HCT116 (cell line): ENCODE measurements at regions not wholly inside any gene's neighbourhood (a gene's known extent, or its start where the extent isn't known, plus 50 kb on each side); places are given as distances from the start of the nearest gene placed in this dataset.

Experiments
- ATAC-seq: fragments of 200-7000 bp; cut with Tn5 transposase; 2 replicates; pipeline ENCODE4 v1.9.1; 2020; ENCODE audit warnings: mild to moderate bottlenecking, moderate library complexity
- BruUV-seq: library from RNA; stranded (reverse); fragments of 400-500 nt; replicated peaks from 2 replicates; lab custom pipeline; 2021; lab: Mats Ljungman, UMichigan
- CTCF ChIA-PET: fragments of 300-600 bp; sonication (Branson Sonifier 250); formaldehyde crosslinking; loops from one replicate; lab custom pipeline; 2021; ENCODE audit warnings: antibody characterized with exemption; lab: Charles Lee
- POLR2A ChIA-PET: fragments of 300-600, 350-600 bp; sonication (Branson Sonifier 250); formaldehyde crosslinking; loops from one replicate; lab custom pipeline; 2021; ENCODE audit warnings: antibody characterized with exemption; lab: Charles Lee
- RAD21 ChIA-PET, 2 experiments: fragments of 300-600 bp; sonication (Branson Sonifier 250); formaldehyde crosslinking; loops; one replicate each; lab custom pipeline; 2023; ENCODE audit warnings: low total read pairs in 2 of 2; ENCODE audit not compliant: uncharacterized antibody in 2 of 2, unreplicated experiment in 2 of 2, low non-redundant PET in 1 of 2; lab: Charles Lee
- DNase-seq: peaks from one replicate; pipeline ENCODE4 v3.0.0-alpha.2; 2010; ENCODE audit warnings: low read depth, low spot score
- H2AFZ ChIP-seq: fragments of 200-600 bp; shearing (Covaris generic), sonication (generic); 2 replicates; pipeline ENCODE4 v1.6.1; 2017; ENCODE audit warnings: low read depth, mixed run types, mixed read lengths, antibody characterized with exemption, low read length; ENCODE audit not compliant: poor library complexity, severe bottlenecking
- H3K27ac ChIP-seq: 2 replicates; pipeline ENCODE4 v1.5.1; 2012; ENCODE audit warnings: low read depth, low read length
- H3K27me3 ChIP-seq: fragments of 200-600 bp; sonication (generic); 2 replicates; pipeline ENCODE4 v1.6.1; 2016; ENCODE audit warnings: mixed run types, low read length, mixed read lengths; ENCODE audit not compliant: insufficient read depth
- H3K36me3 ChIP-seq, 2 experiments: fragments of 200-500 bp in 1 of 2; fragments of 200-600 bp in 1 of 2; sonication (Bioruptor generic) in 1 of 2; sonication (generic) in 1 of 2; 2 replicates each; pipeline versions ENCODE4 v1.5.1 to v1.6.1; 2014 to 2016; ENCODE audit warnings: low read length in 2 of 2, inconsistent platforms in 1 of 2, mixed read lengths in 1 of 2, mixed run types in 1 of 2; ENCODE audit not compliant: insufficient read depth in 2 of 2, control insufficient read depth in 1 of 2
- H3K4me1 ChIP-seq, 2 experiments: fragments of 200-600 bp in 1 of 2; sonication (generic) in 1 of 2; 2 replicates each; pipeline versions ENCODE4 v1.5.1 to v1.6.1; 2012 to 2017; ENCODE audit warnings: low read length in 2 of 2, inconsistent platforms in 1 of 2, mild to moderate bottlenecking in 1 of 2, mixed read lengths in 1 of 2, mixed run types in 1 of 2, moderate library complexity in 1 of 2; ENCODE audit not compliant: insufficient read depth in 2 of 2, control insufficient read depth in 1 of 2
- H3K4me2 ChIP-seq: fragments of 200-600 bp; sonication (generic); 2 replicates; pipeline ENCODE4 v1.6.1; 2017; ENCODE audit warnings: mixed run types, low read length, mixed read lengths
- H3K4me3 ChIP-seq, 2 experiments: fragments of 200-600 bp in 1 of 2; sonication (generic) in 1 of 2; replicated peaks in 1 of 2; 2 replicates each; pipeline ENCODE4 v1.5.1; 2011 to 2016; ENCODE audit warnings: low read length in 2 of 2, control low read depth in 1 of 2, low read depth in 1 of 2, mild to moderate bottlenecking in 1 of 2, mixed read lengths in 1 of 2, mixed run types in 1 of 2
- H3K79me2 ChIP-seq: fragments of 200-600 bp; sonication (generic); 2 replicates; pipeline ENCODE4 v1.6.1; 2017; ENCODE audit warnings: mild to moderate bottlenecking, mixed run types, low read length, moderate library complexity, mixed read lengths; ENCODE audit not compliant: insufficient read depth
- H3K9ac ChIP-seq: fragments of 200-600 bp; sonication (generic); 2 replicates; pipeline ENCODE4 v1.6.1; 2016; ENCODE audit warnings: low read length, mixed read lengths
- H3K9me2 ChIP-seq: fragments of 200-600 bp; sonication (generic), shearing (Covaris generic); 2 replicates; pipeline ENCODE4 v1.6.1; 2017; ENCODE audit warnings: mixed run types, mild to moderate bottlenecking, moderate library complexity; ENCODE audit not compliant: insufficient read depth
- H3K9me3 ChIP-seq, 2 experiments: fragments of 200-500 bp in 1 of 2; fragments of 200-600 bp in 1 of 2; sonication (Bioruptor generic) in 1 of 2; sonication (generic) in 1 of 2; 2 replicates each; pipeline ENCODE4 v1.6.1; 2014 to 2017; ENCODE audit warnings: low read length in 2 of 2, mixed read lengths in 2 of 2, inconsistent platforms in 1 of 2, low read depth in 1 of 2, mild to moderate bottlenecking in 1 of 2, mixed run types in 1 of 2, moderate library complexity in 1 of 2; ENCODE audit not compliant: control insufficient read depth in 1 of 2, insufficient read depth in 1 of 2
- H4K20me1 ChIP-seq: fragments of 200-600 bp; sonication (generic), shearing (Covaris generic); 2 replicates; pipeline ENCODE4 v1.6.1; 2017; ENCODE audit warnings: mixed run types, mild to moderate bottlenecking, moderate library complexity; ENCODE audit not compliant: insufficient read depth
- CBX3 ChIP-seq: IDR thresholded peaks from 2 replicates; pipeline ENCODE4 v1.6.1; 2012; ENCODE audit warnings: low read depth
- EGR1 ChIP-seq: IDR thresholded peaks from 2 replicates; pipeline ENCODE4 v1.6.1; 2012; ENCODE audit warnings: low read depth
- ELF1 ChIP-seq: IDR thresholded peaks from 2 replicates; pipeline ENCODE4 v1.6.1; 2012; ENCODE audit warnings: low read depth, borderline replicate concordance
- FOSL1 ChIP-seq: IDR thresholded peaks from 2 replicates; pipeline ENCODE4 v1.6.1; 2012; ENCODE audit warnings: low read depth
- MAX ChIP-seq: IDR thresholded peaks from 2 replicates; pipeline ENCODE4 v1.6.1; 2012
- SP1 ChIP-seq: IDR thresholded peaks from 2 replicates; pipeline ENCODE4 v1.6.1; 2012; ENCODE audit warnings: low read depth
- SRF ChIP-seq: IDR thresholded peaks from 2 replicates; pipeline ENCODE4 v1.6.1; 2012; ENCODE audit warnings: low read depth
- ZNF274 ChIP-seq: fragments of 200-500 bp; sonication (Bioruptor generic); IDR thresholded peaks from 2 replicates; pipeline ENCODE4 v1.6.1; 2014; ENCODE audit warnings: mild to moderate bottlenecking, low read depth, low read length, inconsistent platforms
- intact Hi-C: fragments of 100-400 bp; cut with micrococcal nuclease; formaldehyde crosslinking; loops from 2 replicates; pipeline ENCODE4 v1.10.0; 2022
- TF ChIP-seq, protein P1 (sequence below): IDR thresholded peaks from 2 replicates; pipeline ENCODE4 v1.6.1; 2012; ENCODE audit warnings: low read depth
- TF ChIP-seq, protein P2 (sequence below): IDR thresholded peaks from 2 replicates; pipeline ENCODE4 v1.6.1; 2011; ENCODE audit warnings: mild to moderate bottlenecking, low read length, moderate library complexity; ENCODE audit not compliant: insufficient replicate concordance; ENCODE audit errors: extremely low read depth

DNA sequence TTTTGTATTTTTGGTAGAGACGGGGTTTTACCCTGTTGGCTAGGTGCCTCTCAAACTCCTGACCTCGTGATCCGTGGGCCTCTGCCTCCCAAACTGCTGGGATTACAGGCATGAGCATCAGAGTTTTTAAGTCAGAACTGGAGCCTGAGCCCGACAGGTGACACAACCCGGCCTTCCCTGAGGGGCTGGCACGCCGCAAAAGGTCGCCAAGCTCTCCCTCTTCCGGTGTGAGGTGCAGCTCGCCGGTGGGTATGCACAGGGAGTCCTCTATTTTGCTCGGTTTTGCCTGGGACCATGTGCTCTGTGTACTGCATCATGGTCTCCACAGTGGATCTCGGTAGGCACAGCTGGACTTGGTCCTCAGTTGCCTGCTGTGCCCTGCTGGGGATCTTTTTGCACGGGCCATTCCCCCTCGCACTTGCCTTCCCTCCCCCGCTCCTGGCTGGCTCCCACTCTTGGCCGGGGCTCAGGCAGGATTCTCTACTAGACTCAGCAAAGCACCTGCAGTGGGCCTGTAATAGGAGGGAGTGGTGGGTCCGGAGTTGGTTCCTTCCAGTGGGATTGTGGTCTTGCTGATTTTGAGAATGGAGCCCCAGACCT, 101.2 kb upstream of the KLF13 start:
- ChIA-PET RAD21 (no interaction called here), CTCF (no interaction called here), POLR2A (no interaction called here)
- no peak overlapping the region for H3K9ac ChIP-seq
- BruUV-seq, result no TSS peak
- ATAC-seq (no peak), DNase-seq (no peak)
- H3K79me2 ChIP-seq, result no peaks in the 10 kb centered on the region
- peaks cover 4 to 14% of the 10 kb centered on the region in 2 experiments; a peak in 2 of 4 replicates for H3K4me1 ChIP-seq
- no peak overlapping the region for H3K4me3 ChIP-seq
- intact Hi-C loops, result no loop called here
- H3K9me2 ChIP-seq, result no peaks in the 10 kb centered on the region
- H3K9me3 ChIP-seq, result no peaks in the 10 kb centered on the region
- TF ChIP-seq, protein P1, sequence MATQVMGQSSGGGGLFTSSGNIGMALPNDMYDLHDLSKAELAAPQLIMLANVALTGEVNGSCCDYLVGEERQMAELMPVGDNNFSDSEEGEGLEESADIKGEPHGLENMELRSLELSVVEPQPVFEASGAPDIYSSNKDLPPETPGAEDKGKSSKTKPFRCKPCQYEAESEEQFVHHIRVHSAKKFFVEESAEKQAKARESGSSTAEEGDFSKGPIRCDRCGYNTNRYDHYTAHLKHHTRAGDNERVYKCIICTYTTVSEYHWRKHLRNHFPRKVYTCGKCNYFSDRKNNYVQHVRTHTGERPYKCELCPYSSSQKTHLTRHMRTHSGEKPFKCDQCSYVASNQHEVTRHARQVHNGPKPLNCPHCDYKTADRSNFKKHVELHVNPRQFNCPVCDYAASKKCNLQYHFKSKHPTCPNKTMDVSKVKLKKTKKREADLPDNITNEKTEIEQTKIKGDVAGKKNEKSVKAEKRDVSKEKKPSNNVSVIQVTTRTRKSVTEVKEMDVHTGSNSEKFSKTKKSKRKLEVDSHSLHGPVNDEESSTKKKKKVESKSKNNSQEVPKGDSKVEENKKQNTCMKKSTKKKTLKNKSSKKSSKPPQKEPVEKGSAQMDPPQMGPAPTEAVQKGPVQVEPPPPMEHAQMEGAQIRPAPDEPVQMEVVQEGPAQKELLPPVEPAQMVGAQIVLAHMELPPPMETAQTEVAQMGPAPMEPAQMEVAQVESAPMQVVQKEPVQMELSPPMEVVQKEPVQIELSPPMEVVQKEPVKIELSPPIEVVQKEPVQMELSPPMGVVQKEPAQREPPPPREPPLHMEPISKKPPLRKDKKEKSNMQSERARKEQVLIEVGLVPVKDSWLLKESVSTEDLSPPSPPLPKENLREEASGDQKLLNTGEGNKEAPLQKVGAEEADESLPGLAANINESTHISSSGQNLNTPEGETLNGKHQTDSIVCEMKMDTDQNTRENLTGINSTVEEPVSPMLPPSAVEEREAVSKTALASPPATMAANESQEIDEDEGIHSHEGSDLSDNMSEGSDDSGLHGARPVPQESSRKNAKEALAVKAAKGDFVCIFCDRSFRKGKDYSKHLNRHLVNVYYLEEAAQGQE, result no peak
- no peak for TF ChIP-seq ELF1
- TF ChIP-seq SP1, result no peak
- TF ChIP-seq FOSL1, result no peak
- TF ChIP-seq MAX, result no peak
- no peak for TF ChIP-seq EGR1
- TF ChIP-seq CBX3, result no peak
- no peak for TF ChIP-seq SRF
- no peak for TF ChIP-seq ZNF274
- TF ChIP-seq, protein P2, sequence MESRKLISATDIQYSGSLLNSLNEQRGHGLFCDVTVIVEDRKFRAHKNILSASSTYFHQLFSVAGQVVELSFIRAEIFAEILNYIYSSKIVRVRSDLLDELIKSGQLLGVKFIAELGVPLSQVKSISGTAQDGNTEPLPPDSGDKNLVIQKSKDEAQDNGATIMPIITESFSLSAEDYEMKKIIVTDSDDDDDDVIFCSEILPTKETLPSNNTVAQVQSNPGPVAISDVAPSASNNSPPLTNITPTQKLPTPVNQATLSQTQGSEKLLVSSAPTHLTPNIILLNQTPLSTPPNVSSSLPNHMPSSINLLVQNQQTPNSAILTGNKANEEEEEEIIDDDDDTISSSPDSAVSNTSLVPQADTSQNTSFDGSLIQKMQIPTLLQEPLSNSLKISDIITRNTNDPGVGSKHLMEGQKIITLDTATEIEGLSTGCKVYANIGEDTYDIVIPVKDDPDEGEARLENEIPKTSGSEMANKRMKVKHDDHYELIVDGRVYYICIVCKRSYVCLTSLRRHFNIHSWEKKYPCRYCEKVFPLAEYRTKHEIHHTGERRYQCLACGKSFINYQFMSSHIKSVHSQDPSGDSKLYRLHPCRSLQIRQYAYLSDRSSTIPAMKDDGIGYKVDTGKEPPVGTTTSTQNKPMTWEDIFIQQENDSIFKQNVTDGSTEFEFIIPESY, result no peak
- H3K36me3 ChIP-seq, result no peaks in the 10 kb centered on the region
- H3K27ac ChIP-seq, result no peak overlapping the region
- H3K4me2 ChIP-seq, result no peak overlapping the region
- H4K20me1 ChIP-seq, result no peaks in the 10 kb centered on the region
- no peak overlapping the region for H2AFZ ChIP-seq
- no peaks in the 10 kb centered on the region for H3K27me3 ChIP-seq
